ENCODE measurements at regions not wholly inside any gene's neighbourhood (a gene's known extent, or its start where the extent isn't known, plus 50 kb on each side); places are given as distances from the start of the nearest gene placed in this dataset.
A peak's percentile ranks its signal among the peaks of the same experiment; 100 is the strongest.

DNA sequence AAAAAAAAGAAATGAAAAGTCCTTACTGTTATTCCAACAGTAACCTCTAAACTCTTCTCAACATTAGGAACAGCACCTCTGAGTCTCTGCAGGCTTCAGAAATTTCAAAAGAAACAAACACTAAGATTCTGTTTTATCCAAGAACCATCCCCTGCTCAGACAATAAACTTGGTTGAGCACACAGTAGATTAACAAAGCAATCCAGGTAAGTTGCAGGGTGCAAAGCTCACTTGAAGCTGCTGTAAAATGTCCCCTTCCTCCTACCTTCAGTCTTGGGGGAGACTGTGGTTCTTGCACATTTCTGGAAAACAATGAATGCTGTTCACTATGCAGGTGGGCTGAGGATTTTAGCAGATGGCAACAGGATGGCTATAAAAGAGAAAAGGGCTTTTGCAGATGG is 484.1 kb downstream of the IGSF11 start:
- no peak for DNase-seq

DNA sequence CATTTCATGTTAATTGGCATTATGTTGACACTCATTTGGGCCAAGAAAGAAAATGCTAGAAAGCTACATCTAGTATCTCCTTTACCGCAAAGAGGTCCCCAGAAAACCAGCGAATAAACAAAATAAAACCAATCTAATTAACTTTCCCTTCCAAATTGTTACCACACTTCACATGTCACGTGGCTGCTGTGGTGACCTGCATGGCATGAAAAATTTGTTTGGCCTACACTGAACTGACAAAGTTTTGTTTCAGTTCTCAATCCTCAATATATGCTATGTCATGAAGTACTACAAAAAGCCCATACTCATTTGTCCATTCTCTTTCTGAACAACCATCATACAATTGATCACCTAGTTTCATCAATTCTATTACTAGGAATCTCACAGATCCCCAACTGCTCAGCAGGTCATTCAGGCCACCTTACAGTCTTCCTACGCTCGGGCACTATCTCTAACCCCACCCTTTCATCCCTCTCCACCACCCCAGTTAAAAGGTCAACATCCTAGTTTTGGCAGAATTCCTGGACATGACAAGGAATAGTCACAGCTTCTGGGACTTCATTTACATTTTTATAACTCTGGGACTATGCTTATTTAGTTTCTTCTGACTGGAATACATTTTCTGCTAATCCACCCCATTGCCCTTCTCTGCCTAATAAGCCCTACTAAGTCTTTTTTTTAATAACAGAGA is 480.4 kb downstream of the IGSF11 start:
- no peak for DNase-seq

DNA sequence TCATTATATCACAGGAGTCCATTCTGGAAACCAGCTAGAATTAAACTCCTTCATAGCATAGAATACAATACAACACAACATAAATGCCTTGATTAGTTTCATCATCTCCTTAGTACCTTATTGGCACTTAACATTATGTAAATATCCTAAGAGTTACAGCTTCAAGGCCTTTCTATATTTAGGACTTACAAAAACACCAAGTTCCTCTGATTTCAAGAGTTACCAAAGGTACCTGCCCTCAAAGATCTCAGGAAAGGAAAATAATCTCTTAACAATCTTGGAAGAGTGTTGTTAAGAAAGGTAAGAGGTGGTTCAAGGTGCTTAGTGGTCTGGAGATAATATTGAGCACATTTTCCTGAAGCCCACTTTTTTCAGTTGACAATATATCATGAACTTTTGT is 477.7 kb downstream of the IGSF11 start:
- DNase-seq: no peak

DNA sequence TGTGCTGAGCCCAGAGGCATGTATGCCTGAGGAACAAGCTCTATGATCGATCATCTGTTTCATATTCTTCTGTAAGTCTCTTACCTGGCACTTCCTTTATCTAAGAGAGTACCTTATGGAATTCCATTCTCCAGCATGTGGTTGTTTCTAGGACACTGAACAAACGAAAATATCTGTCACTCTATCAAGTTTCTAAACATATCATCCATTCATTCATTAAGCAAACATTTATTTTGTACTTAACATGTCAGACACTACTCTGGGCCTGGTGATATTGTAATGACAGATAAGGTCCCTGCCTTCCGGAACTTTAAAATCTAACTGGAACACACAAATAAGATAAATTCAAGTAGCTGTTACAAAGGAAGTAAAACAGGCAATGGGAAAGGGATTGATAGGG is 477.1 kb downstream of the IGSF11 start:
- DNase-seq: no peak

DNA sequence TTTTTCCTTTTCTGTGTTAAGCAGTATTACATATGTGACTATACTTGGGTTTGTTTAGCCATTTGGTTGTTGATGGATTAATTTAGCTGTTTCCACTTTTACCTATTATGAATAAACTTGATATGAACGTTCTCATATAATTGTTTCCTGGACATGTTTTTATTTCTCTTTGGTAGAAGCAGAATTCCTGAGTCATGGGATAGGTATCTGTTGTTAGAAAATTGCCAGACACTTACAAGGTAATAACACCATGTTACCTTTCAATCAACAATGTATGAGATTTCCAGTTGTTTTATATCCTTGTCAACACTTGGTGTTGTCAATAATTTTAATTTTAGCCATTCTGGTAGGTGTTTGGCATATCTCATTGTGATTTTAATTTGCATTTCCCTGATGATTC is 475.4 kb downstream of the IGSF11 start:
- no peak for DNase-seq

DNA sequence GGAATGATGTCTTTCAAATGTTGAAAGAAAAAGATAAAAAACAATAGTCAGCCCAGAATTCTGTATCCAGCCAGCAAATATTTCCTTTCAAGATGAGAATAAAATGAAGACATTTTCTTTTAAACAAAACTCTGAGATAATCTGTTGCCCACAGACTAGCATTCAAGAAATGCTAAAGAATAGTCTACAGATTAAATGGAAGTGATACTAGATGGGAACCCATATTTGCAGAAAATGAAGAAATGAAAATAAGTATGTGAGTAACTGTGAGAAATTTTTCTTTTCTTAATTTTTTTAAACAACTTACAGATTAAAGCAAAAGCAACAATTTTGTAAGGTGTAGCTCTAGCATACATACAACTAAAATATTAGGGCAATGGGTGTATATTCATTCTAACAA is 469.8 kb downstream of the IGSF11 start:
- no peak for DNase-seq

DNA sequence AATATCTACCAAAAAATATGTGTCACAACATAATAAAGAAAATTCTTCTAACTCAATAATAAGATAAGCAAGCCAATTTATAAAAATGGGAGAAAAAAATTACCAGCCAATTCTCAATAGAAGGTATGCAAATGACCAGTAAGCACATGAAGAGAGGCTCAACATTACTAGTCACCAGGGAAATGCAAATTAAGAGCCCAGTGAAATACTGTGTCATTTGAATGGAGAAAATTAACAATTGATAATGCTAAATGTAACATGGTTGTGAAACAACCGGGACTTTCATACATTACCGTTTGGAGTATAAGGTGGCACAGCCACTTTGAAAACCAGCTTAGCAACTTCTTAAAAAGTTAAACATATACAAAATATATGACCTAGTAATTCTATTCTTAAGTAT is 460.7 kb downstream of the IGSF11 start:
- no peak for DNase-seq

DNA sequence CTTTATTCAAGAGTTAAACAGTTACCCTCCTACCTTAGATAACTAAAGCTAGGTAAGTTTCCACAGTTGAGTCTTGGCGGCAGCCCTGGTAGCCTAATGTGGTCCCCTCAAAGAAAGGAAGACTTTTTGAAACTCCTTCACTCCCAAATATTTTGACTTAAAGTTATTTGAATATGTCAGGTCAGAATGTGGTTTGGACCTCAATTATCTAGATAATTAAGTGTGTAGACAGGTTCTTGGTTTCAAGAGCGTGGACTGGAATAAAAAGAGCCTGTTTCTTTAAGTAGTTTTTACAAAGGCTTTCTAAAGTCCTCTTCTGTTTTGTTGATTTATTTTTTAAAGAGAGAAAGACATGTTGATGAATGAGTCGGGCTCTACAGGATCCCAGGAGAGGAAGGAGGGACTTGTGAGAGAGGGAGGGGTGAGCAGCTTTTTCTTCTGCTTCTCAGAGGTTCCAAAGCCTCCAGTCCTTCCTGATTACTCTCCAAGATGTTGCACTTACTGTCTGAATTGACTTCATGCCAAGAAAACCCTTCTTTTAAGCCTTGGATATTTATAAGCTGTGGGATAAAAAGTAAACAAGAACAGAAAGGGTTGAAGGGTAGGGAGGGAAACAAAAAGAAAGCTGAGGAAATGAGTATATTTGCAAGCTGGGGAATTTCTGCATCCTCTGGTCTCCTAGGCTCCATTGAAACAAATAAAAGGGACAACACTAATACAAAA is 457.4 kb downstream of the IGSF11 start:
- no peak for DNase-seq

DNA sequence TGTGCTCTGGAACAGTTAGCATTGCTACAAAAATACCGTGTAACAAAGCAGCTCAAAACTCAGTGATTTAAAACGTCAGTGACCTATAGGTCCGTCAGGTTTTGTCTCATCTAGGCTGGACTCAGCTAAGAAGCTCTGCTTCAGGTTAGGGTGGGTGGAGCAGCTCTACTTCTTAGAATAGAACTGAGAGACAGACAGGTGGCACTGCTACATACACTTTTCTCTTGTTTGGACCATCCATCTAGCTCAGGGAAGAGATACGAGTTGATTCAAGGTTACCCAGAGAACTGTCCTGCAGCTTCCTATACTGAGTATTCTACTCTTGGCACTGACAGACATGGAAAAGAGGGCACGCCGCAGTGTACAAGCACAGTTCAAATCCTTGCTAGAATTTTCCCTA is 456.1 kb downstream of the IGSF11 start:
- no peak for DNase-seq

DNA sequence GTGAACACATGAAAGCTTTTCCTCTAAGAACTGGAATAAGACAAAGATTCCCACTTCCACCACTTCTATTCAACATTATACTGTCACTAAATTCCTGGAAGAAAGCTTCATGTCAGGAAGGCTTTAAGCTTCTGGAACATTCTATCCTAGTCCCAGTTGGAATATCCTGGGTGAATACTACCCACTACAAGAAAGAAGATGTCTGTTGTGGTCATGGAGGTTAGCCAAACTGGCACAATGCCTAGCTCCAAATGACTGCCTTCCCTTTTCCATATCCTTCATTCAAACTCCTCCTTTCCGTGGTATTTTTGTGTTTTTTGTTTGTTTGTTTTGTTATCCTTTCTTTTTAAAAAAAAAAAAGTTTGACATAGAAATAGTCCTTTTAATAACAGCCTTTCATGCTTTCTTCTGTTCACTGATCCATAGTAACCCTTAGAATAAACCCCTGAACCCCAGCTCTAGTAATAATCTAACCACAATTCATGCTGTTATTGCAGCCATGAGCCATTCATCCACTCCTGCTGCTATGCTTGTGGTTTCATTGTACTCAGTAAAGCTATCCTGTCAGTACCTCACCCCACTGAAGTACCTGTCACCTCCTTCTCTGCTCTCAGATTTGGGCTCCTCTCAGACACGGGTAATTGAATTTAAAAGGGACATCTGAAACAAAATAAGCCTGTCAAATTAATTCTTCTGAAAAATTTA is 447.5 kb downstream of the IGSF11 start:
- no peak for DNase-seq

DNA sequence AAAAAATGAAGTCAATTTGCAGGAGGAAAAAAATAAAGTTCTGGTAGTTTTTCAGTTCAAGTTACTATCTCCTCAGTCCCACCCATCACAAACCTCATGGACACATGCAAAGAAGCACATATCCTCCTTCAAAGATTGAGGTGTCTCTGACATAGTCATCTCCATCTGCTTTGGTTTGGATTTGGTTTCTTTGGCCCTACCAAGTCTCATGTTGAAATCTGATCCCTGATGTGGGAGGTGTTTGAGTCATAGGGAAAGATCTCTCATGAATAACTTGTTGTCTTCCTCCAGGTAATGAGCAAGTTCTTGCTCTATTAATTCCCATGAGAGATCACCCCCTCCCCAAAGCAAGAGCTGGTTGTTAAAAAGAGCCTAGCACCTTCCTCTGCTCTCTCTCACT is 446.8 kb downstream of the IGSF11 start:
- no peak for DNase-seq

DNA sequence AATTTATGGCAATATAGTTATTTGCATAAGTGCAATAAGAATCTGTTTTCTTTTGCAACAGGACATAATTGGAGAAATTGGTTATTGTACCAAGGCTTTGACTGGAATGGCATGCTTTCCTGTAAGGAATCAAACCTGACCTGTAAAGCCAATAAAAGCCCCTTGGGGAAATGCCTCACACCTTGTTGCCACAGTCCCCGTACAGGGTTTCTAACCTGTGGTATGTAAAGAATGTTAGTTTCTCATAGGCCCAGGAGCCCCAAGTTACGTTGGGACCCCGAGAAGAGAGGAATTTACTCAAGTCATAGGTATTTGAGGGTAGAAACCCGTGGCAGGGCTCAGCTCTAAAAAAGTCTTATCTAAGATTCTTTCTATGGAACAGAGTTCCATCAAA is 441.4 kb downstream of the IGSF11 start:
- no peak for DNase-seq

DNA sequence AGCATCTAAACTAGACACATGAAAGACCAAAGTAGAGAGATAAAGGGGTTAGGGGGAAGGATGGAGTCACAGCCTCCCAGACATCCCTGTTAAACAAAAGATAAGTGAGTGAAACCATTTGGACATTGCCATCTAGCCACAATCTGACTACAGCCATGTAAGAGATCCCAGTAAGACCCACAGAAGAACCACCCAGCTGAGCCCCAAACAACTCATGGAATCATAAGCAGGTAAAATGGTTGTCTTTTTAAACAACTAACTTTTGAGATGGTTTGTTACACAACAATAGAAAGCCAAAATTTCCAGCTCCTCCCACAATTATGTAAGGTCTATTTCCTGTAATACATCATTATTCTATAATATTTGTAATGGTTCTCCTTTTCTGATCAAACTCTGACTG is 437.5 kb downstream of the IGSF11 start:
- DNase-seq: no peak

DNA sequence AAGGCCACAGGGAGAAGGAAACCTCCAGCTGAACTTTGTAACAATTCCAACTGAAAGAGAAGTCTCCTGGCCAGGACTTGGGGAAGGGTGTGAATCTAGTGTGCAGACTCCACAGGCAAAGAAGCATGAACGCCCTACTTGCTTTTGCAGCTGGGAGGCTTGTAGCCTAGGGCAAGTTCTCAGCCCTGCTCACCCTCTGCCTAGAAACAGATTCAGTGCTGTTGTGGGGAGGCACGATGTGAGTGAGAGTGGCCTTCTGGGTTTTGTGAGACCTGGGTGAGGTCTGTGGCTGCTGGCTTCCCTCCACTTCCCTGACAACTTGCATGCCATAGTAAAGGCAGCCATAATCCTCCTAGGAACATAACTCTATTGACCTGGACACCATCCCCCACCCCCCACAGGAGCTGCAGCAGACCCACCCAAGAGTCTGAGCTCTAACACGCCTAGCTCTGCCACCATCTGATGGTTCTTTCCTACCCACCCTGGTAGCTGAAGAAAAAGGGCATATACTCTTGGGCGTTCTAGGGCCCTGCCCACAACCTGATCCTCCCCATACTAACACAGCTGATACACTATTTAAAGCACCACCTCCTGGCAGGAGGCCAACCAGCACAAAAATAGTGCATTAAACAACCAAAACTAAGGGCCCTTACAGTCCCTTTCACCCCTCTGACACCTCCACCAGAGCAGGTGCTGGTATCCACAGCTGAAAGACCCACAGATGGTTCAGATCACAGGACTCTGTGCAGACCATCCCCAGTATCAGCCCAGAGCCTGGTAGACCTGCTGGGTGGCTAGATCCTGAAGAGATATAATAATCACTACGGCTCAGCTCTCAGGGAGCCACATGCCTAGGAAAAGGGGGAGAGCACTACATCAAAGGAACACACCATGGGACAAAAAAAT is 426.5 kb downstream of the IGSF11 start:
- no peak for DNase-seq

DNA sequence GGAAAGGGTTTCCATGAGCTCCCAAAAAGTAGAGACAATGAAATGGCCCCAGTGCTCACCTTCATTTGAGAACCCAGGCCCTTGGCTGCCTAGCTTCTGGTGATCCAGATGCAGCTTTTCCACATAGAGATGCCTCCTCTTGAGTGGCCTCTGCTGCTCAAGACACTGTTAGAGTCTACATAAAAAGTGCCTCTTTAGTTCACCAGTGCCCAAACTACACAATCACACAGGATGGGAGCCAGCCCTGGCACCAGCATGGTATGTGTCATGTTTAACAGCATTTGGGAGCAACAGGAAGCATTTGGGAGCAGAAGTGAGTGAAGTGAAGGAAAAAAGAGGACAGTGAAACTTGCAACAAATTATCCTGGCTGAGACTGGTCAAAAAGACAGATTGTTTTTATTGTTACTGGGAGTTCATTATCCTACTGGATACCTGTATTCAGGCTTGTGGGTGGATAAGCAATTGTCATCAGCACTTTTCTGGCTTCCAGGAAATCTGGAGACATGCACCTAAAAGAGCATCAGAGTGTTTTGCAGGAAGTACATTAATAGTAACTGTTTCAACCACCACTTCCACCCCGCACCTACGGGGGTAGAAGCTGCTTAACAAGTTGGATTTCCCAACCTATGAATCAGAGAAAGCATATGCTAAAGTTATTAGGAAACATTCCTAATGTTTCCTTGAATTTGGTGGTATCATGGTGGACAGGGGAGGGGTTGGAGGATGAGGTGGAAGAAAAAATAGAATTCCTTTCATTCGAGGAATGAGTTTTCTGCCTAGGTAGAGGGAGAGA is 416.2 kb downstream of the IGSF11 start:
- no peak for DNase-seq

DNA sequence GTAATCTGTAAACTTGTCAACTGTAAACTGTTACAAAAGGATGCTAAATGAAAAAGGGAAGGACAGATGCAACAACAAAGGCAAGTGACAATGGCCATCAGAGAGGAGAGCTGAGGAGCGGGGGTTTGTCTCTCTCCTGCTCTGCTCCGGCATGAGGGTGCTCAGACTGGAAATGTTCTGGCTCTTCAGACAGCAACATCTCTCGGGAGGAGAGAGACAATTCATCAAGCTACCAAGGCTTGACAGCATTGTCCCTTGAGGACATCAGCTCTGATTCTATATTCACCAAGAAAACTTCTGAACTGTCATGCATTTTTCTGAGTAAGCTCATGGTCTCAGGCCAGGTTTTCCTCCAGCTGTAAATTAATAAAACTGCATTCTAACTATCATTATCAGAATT is 408.2 kb downstream of the IGSF11 start:
- no peak for DNase-seq

DNA sequence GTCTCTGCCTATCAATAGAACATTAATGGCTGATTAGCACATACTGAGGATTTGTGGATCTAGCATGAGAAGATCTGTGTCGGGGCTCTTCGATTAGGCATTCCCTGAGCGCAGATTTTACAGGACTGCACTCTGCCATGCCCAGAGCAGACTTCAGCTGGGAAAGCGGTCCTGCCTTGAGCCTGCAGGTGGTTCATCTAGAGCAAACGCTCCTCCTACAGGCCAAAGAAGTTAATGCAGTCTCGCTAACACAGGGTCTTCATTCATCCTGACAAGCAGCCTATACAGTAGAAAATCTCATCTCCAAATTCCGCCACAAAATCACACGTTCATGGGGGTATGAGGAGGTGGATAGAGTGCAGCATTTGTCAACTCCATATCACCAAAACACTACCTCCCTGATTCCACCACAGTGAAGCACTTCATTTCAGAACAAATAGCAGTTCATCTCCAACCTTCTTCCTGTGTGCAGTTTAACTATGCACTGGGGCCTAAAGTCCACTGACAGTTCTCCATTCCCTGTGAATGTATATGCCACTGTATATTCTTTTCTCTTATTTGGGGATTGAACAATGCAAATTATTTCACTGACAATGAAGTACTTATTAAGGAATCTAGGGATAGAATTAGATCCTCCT is 405.8 kb downstream of the IGSF11 start:
- peak; percentile 93 for DNase-seq

DNA sequence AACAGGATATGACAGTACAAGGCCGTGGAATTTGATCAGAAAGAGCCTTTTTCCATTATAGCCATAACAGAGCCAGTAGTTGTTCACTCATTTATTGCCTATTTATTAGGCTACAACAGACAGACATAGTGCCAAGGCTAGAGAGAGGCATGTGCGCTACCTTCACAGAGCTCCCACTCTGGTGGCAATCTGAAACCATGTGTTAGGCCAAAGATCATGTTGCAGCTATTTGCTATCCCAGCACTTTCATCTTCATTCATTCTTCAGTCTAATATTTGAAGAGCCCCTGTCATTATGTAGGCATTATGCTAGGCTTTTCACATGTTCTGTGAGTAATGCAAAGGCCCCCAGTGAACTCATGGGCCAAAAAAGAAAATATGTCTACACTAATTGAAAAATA is 404.8 kb downstream of the IGSF11 start:
- no peak for DNase-seq

DNA sequence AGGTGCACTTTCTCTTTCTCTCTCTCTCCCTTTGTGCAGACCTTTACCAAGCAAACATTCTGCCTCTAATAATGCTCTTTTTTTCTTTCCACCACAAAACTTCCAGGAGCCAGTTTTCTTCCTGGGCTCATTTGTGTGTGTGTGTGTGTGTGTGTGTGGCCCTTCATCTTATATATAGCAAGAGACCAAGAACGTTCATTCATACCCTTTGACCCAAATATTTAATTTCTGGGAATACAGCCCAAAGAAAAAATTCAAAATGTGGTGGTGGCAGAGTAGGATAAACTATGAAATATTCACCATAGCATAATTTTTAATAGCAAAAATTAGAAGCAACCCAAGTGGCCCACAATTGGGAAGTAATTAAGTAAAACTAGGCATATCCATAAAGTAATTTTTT is 398.9 kb downstream of the IGSF11 start:
- no peak for DNase-seq

DNA sequence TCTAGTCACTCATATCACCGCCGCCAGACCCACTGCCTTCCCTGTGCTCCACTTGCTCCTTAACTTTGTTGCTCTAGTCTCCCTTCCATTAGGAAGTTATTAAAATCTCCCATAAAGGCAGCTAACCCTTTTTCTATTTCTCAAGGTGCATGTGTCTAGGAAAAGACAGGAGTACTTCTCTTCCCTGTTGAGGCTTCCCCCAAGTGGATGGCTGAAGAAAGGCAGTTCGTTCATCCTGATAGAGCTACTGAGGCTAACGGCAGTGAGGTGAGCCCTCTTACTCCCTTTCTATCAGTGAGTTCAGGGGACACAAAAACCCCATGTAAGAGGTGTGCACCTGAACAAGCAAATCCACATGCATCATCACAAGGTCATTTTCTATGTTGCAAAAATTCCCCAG is 397.8 kb downstream of the IGSF11 start:
- DNase-seq: no peak

DNA sequence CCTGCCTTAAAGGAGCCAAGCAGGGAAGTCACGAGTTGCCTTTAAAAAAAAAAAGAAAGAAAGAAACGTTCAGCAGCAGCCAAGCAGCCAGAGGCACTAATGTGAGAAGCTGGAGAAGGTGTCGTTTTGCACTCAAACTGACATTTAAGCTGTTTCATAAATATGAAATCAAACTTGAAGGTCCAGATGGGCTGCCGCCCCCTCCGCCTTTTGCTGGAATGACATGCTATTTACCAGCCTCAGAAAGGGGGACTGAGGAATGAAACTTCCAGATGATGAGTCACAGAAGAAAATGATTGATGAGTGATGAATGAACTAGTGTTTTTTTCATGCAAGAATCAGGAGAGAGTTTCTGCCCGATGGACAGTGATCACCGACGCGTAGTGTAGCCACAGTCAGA is 396.8 kb downstream of the IGSF11 start:
- no peak for DNase-seq

DNA sequence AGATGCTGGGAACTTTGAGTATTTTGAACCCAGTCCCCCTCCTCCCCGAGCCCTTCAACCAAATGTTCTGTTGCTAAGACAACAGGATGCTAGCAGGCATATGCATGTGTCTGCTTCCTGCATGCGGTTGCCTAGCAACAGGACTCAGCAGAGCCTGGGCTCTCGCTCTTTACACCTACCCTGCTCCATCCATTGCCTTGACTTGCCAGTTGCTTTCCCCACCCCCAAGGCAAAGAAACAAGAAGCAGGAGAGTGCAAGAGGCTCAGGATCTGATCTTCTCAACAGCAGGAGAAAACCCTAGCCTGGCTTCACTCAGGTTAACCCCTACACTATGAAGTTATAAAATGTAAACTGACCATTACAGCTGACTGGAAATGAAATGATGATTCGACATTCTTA is 393.0 kb downstream of the IGSF11 start:
- DNase-seq: peak; percentile 64
